Colonic mucosa (tissue), 4 donors: ENCODE measurements at regions not wholly inside any gene's neighbourhood (a gene's known extent, or its start where the extent isn't known, plus 50 kb on each side); places are given as distances from the start of the nearest gene placed in this dataset.

Experiments
- DNase-seq: peaks from one replicate; pipeline ENCODE4 v3.0.0-alpha.2; 2020
- H3K27ac ChIP-seq: fragments of 200-600 bp; one replicate; pipeline ENCODE4 v1.8.0; 2021
- H3K27me3 ChIP-seq: fragments of 200-600 bp; one replicate; pipeline ENCODE4 v1.8.0; 2021
- H3K36me3 ChIP-seq: fragments of 200-600 bp; one replicate; pipeline ENCODE4 v1.8.0; 2021
- H3K4me1 ChIP-seq: fragments of 200-600 bp; one replicate; pipeline ENCODE4 v1.8.0; 2021; ENCODE audit warnings: mild to moderate bottlenecking
- H3K4me3 ChIP-seq: fragments of 200-600 bp; one replicate; pipeline ENCODE4 v1.8.0; 2021
- H3K9ac ChIP-seq, 2 donors: one replicate each; pipeline ENCODE4 v1.7.0; 2013; ENCODE audit warnings: control low read depth in 2 of 2, low read depth in 2 of 2, low read length in 2 of 2
- H3K9me3 ChIP-seq: fragments of 200-600 bp; one replicate; pipeline ENCODE4 v1.8.0; 2021
- CTCF ChIP-seq: fragments of 200-600 bp; IDR thresholded peaks from one replicate; pipeline ENCODE4 v1.8.0; 2022; ENCODE audit warnings: antibody characterized with exemption, mild to moderate bottlenecking
- intact Hi-C: fragments of 100-400 bp; cut with DNase I; formaldehyde crosslinking; loops from one replicate; pipeline ENCODE4 v1.14.1; 2022
- donor health status: healthy.
- donor health status: DM: no; HTN: no; CAD: no.
- donor health status: DM: no; HTN: no; CAD: no.

- no peak overlapping the region for H3K27ac ChIP-seq
- TF ChIP-seq CTCF: no peak
- H3K9ac ChIP-seq: no peak overlapping the region
- H3K36me3 ChIP-seq: no peaks in the 10 kb centered on the region
- no peaks in the 10 kb centered on the region for H3K27me3 ChIP-seq
- DNase-seq: no peak
- H3K4me1 ChIP-seq: no peaks in the 10 kb centered on the region
- no peak overlapping the region for H3K4me3 ChIP-seq
- H3K9me3 ChIP-seq: no peaks in the 10 kb centered on the region
- intact Hi-C loops: no loop called here
Measured at GRCh38 chr11:127986073-127986472, 601.3 kb downstream of the ETS1 start.

GRCh38 chr11:127972816-127973215 lies 614.5 kb downstream of the ETS1 start:
- intact Hi-C loops: no loop called here
- Histone ChIP-seq H3K9ac (no peak overlapping the region), H3K9me3 (no peaks in the 10 kb centered on the region), H3K36me3 (no peaks in the 10 kb centered on the region), H3K4me1 (no peaks in the 10 kb centered on the region), H3K27me3 (no peaks in the 10 kb centered on the region), H3K4me3 (no peak overlapping the region), H3K27ac (no peak overlapping the region)
- no peak for TF ChIP-seq CTCF
- DNase-seq: no peak

GRCh38 chr11:127971448-127971847 lies 615.9 kb downstream of the ETS1 start:
- Histone ChIP-seq H3K27ac (no peak overlapping the region), H3K9me3 (no peaks in the 10 kb centered on the region), H3K4me3 (no peak overlapping the region), H3K4me1 (no peaks in the 10 kb centered on the region), H3K27me3 (no peaks in the 10 kb centered on the region), H3K9ac (no peak overlapping the region), H3K36me3 (no peaks in the 10 kb centered on the region)
- intact Hi-C loops: no loop called here
- DNase-seq: no peak
- no peak for TF ChIP-seq CTCF

- H3K9me3 ChIP-seq: no peaks in the 10 kb centered on the region
- no peak overlapping the region for H3K9ac ChIP-seq
- no peaks in the 10 kb centered on the region for H3K27me3 ChIP-seq
- H3K36me3 ChIP-seq: no peaks in the 10 kb centered on the region
- H3K4me1 ChIP-seq: no peaks in the 10 kb centered on the region
- intact Hi-C loops: no loop called here
- H3K27ac ChIP-seq: no peak overlapping the region
- TF ChIP-seq CTCF: no peak
- DNase-seq: no peak
- no peak overlapping the region for H3K4me3 ChIP-seq
Measured at GRCh38 chr11:127966821-127967220, 620.5 kb downstream of the ETS1 start.

- Histone ChIP-seq H3K27ac (no peak overlapping the region), H3K9me3 (no peaks in the 10 kb centered on the region), H3K4me1 (no peaks in the 10 kb centered on the region), H3K36me3 (no peaks in the 10 kb centered on the region), H3K27me3 (no peaks in the 10 kb centered on the region), H3K9ac (no peak overlapping the region), H3K4me3 (no peak overlapping the region)
- intact Hi-C loops: no loop called here
- DNase-seq: no peak
- no peak for TF ChIP-seq CTCF
Measured at GRCh38 chr11:127965939-127966668, 621.3 kb downstream of the ETS1 start.
